HG02970 (cell line): ENCODE measurements at regions not wholly inside any gene's neighbourhood (a gene's known extent, or its start where the extent isn't known, plus 50 kb on each side); places are given as distances from the start of the nearest gene placed in this dataset.
"Not testable (repeated sequence)": the region's sequence is repeated elsewhere in the genome, so short reads cannot be mapped to it uniquely, and the experiment has no call there.

Experiments used
- ATAC-seq: cut with Tn5 transposase; IDR thresholded peaks from one replicate; pipeline ENCODE4 v1.9.1; 2021; ENCODE audit warnings: mild to moderate bottlenecking, moderate library complexity, moderate number of reproducible peaks; ENCODE audit not compliant: unreplicated experiment, low FRiP score

DNA sequence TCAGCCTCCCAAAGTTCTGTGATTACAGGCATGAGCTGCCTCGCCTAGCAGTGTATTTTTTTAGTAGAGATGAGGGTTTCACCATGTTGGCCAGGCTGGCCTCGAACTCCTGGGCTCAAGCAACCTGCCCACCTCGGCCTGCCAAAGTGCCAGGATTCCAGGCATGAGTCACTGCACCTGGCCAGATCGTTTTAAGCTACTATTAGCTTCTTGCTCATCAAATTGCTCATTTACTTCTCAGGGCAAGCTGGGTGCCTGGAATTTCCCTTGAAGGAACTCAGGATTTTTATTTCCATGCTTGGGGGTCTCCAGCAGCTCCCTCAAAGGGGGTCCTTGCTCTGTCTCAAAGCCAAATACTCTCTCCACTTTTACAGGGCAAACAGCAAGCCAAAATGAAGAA lies 798.0 kb upstream of the AUTS2 start:
- no peak for ATAC-seq

DNA sequence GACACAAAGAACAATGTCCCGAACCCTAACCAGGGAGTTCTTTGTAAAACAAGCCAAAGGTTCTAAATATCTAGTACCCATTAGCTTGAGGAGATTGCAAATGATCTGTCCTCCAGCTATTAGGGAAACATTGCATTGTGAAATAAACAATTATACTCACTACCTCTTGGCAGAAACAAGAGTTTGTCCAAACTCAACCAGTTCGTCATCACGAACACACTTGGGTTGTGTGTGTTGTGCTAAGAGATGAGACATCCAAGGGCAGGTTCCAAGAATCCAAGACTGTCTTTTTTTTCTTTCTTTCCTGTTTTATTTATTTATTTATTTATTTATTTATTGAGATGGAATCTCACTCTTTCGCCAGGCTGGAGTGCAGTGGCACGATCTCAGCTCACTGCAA lies 793.1 kb upstream of the AUTS2 start:
- ATAC-seq: no peak

DNA sequence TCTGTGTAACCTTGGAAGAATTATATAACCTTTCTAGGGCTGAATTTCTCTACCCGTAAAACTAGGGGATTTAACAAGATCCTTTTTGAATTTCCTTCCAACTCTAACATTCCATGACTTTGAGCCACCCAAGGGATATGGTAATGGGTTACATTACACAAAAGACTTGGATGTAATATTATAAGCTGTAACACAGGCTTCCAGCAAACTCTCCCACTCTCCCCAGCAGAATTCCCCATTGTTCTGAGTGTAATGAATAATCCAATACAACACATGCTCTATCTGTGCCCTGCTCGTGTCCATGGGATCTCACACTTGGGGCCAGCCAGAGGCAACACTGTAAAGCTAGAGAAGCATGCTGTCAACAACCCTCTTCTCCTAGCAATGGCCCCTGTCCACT lies 790.6 kb upstream of the AUTS2 start:
- ATAC-seq: no peak

DNA sequence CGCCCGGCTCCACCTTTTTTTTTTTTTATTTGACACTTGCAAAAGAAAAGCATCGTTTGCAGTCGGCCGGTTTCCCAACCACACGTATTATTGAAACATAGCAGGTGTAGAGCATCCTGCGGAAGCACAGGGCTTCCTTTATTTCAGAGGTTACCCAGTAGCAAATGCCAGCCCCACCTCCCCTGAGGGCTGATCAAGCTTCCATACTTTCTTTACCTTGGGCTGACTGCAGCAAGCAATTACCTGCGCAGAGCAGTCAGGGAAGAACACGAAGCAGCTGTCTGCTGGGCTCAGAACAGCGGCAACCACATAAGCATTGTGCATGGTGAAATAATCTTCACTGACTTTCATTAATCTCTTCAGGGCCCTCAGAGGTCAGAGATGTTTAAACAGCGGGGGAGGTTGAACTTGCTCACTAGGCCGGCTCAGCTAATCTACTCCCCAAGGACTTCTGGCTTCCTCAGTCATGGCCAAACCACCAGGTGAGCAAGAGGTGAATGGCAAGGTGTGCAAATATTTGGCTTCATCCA lies 784.7 kb upstream of the AUTS2 start:
- ATAC-seq: no peak

GRCh38 chr7:68816491-68816890 lies 781.8 kb upstream of the AUTS2 start:
- no peak for ATAC-seq

DNA sequence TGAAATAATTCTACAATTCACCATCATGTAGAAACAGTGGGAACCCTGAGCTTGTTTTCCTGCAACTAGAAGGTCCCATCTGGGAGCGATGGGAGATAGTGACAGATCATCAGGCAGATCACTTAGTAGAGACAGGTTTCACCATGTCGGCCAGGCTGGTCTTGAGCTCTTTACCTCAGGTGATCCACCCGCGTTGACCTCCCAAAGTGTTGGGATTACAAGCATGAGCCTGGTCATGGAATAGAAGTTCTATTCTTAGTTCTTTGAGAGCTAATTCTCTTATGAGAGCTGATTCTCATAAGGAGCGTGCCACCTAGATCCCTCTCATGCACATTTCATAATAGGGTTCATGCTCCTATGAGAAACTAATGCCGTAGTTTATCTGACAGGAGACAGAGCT lies 778.0 kb upstream of the AUTS2 start:
- no peak for ATAC-seq

- ATAC-seq: no peak
Observed at GRCh38 chr7:68821846-68822245, 776.4 kb upstream of the AUTS2 start.

DNA sequence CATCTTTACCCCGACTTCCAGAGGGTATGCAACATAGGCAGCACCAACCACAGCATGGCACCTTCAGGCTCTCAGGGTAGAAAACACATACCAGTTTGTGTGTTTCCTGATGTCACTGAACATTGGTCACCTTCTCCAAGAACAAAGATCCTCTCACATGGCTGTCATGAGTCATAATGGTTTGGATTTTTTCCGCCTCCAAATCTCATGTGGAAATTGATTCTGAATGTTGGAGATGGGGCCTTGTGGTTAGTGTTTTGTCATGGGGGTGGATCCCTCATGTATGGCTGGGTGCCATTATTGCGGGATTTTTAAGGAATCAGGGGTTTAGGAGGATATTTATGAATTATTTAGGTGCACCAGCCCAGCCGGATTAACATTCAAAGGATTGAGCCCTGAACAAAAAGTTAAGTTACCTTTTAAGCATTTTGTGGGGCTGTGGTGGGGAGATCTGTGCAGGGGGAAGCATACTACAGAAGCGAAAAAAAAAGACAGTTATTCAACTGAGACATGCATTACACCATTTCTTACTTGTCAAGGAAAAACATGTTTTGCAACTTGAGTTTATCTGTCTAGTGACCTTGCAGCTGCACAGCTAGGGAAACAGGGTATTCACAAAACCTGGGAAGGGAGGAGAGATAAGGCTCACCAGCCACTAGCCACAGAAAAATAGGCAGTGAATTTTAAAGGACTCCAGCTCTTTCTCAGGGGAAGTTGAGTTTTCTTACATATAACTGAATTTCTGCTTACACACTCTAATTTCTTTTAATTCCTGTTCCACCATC lies 774.1 kb upstream of the AUTS2 start:
- no peak for ATAC-seq

GRCh38 chr7:68828575-68828974 lies 769.7 kb upstream of the AUTS2 start:
- no peak for ATAC-seq

- no peak for ATAC-seq
Observed at GRCh38 chr7:68833422-68833821, 764.9 kb upstream of the AUTS2 start.

GRCh38 chr7:68839014-68839413 lies 759.3 kb upstream of the AUTS2 start:
- no peak for ATAC-seq

GRCh38 chr7:68840991-68841390 lies 757.3 kb upstream of the AUTS2 start:
- no peak for ATAC-seq

DNA sequence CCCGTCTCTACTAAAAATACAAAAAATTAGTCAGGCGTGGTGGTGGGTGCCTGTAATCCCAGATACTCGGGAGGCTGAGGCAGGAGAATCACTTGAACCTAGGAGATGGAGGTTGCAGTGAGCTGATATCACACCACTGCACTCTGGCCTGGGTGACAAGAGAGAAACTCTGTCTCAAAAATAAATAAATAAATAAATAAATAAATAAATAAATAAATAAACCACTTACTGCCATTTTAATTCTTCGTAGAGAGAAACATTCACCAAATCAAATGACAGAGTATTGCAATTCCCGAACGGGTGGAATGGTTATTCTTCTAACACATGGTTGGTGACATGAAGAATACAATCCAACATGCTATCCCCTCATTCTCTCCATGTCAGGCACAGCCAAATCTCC lies 754.3 kb upstream of the AUTS2 start:
- not testable (repeated sequence) for ATAC-seq

GRCh38 chr7:68846811-68847325 lies 751.4 kb upstream of the AUTS2 start:
- no peak for ATAC-seq

DNA sequence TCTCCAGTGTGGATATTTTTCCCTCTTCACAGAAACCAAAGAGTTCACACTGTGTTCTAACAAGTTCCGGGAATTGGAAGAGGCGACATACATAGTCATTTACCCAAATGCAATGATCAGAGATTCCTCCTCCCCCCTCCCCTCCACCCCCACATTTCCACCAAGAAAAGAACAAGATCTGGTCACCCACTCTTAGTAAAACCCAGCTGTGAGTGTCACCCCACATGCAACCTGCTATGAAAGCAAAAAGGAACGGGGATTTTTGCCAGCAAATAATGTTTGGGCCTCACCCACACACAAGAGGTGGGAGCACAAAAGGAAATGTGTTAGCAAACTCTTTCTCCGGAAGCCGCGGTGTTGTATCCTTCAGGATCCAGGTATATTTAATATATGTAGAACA lies 745.0 kb upstream of the AUTS2 start:
- ATAC-seq: no peak

DNA sequence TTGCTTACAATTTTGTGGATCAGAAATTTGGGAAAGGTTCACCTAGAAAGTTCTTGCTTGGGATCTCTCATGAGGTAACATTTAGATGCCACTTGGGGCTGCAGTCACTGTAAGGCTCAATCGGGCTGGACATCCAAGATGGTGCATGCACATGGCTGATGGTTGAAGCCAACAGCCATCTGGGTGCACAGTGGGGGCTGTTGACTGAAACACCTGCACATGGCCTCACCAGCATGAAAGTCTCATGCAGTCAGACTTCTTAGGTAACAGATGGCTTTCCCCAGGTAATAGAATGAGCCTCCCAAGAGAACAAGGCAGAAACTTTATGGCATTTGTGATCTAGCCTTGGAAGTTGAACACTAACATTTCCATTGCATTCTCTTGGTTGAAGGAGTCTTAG lies 740.7 kb upstream of the AUTS2 start:
- no peak for ATAC-seq

- no peak for ATAC-seq
Observed at GRCh38 chr7:68858497-68858896, 739.8 kb upstream of the AUTS2 start.

- ATAC-seq: no peak
Observed at GRCh38 chr7:68861171-68861570, 737.1 kb upstream of the AUTS2 start.

DNA sequence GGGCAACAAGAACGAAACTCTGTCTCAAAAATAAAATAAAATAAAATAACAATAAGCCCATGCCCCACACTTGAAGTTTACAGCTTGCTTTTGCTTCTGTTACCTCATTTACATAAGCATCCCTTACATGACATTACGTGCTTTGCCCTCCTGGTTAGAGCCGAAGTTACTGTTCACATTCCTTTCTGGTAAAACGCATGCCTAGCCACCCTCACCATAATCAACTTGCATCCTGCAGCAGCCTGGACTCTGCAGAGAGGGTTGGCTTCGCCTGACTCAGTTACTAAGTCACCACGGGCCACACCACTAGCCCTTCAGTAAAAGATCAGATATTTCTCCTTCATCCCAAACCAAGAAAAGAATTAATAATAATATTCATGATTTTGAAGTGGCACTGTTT lies 736.0 kb upstream of the AUTS2 start:
- no peak for ATAC-seq

- no peak for ATAC-seq
Observed at GRCh38 chr7:68862736-68863135, 735.5 kb upstream of the AUTS2 start.

GRCh38 chr7:68865351-68866199 lies 732.7 kb upstream of the AUTS2 start:
- no peak for ATAC-seq
